OCI-LY3 (cell line): ENCODE measurements at regions not wholly inside any gene's neighbourhood (a gene's known extent, or its start where the extent isn't known, plus 50 kb on each side); places are given as distances from the start of the nearest gene placed in this dataset.

Source experiments
- H2AFZ ChIP-seq: fragments of 200-600, 300-600 bp; shearing (Covaris generic); 2 replicates; pipeline ENCODE4 v1.6.0; 2014; ENCODE audit warnings: antibody characterized with exemption, low read depth, low read length
- H3K27ac ChIP-seq: fragments of 200-600, 300-600 bp; sonication (generic); 2 replicates; pipeline ENCODE4 v1.5.1; 2014; ENCODE audit warnings: mild to moderate bottlenecking, low read length, moderate library complexity, mixed read lengths
- H3K27me3 ChIP-seq: fragments of 200-600, 300-600 bp; sonication (generic); 2 replicates; pipeline ENCODE4 v1.6.1; 2014; ENCODE audit warnings: low read depth, low read length, mixed read lengths
- H3K36me3 ChIP-seq: fragments of 200-600, 300-600 bp; sonication (generic); replicated peaks from 2 replicates; pipeline ENCODE3; 2014; ENCODE audit warnings: low read depth, low read length, mixed read lengths
- H3K4me1 ChIP-seq: fragments of 300-600, 200-600 bp; sonication (generic); 2 replicates; pipeline ENCODE4 v1.6.1; 2014; ENCODE audit warnings: low read length, mixed read lengths
- H3K4me2 ChIP-seq: fragments of 200-600, 300-600 bp; sonication (generic); 2 replicates; pipeline ENCODE4 v1.6.1; 2014; ENCODE audit warnings: low read length, mixed read lengths
- H3K4me3 ChIP-seq: fragments of 300-600, 200-600 bp; sonication (generic); 2 replicates; pipeline ENCODE4 v1.5.1; 2014; ENCODE audit warnings: antibody characterized with exemption, mild to moderate bottlenecking, low read length, moderate library complexity
- H3K79me2 ChIP-seq: fragments of 300-600, 200-600 bp; shearing (Covaris generic); 2 replicates; pipeline ENCODE4 v1.6.1; 2014; ENCODE audit warnings: mild to moderate bottlenecking, low read length, mixed read lengths
- H3K9ac ChIP-seq: fragments of 300-600, 200-600 bp; shearing (Covaris generic); 2 replicates; pipeline ENCODE4 v1.6.0; 2014; ENCODE audit warnings: mild to moderate bottlenecking, low read length, moderate library complexity
- H3K9me3 ChIP-seq: fragments of 200-600, 300-600 bp; shearing (Covaris generic); 2 replicates; pipeline ENCODE4 v1.6.1; 2014; ENCODE audit warnings: low read length, mixed read lengths; ENCODE audit not compliant: insufficient read depth
- H4K20me1 ChIP-seq: fragments of 200-600, 300-600 bp; sonication (generic); 2 replicates; pipeline ENCODE4 v1.6.1; 2016; ENCODE audit warnings: low read length, mixed read lengths; ENCODE audit not compliant: insufficient read depth
- EZH2phosphoT487 ChIP-seq: fragments of 200-600 bp; shearing (Covaris generic); IDR thresholded peaks from 2 replicates; pipeline ENCODE4 v1.6.1; 2018; ENCODE audit warnings: antibody characterized with exemption, mixed run types, low read depth
- TF ChIP-seq, protein P1 (sequence below): fragments of 200-600, 300-600 bp; sonication (generic); IDR thresholded peaks from 2 replicates; pipeline ENCODE4 v1.5.1; 2014; ENCODE audit warnings: antibody characterized with exemption, low read length, low read depth

DNA sequence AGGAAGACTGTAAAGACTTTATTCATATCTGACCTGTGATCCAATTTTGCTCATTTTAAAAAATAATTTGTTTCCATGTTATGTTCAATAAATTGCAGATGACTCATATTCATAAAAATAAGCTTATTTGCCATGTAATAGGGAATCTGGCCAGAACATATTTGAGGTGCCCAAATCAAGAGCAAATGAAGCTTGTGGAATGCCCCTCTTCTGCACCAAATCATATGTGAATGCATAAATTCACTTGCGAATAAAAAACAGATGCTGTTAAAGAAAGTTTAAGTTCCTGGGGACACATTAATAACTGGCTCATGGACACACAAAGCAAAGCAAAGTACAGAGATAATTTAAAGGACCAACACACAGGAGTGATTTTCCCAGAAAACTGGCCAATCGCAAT, 279.0 kb upstream of the CDH2 start:
- Histone ChIP-seq H3K27me3 (no peaks in the 10 kb centered on the region), H3K36me3 (no peaks in the 10 kb centered on the region), H3K79me2 (no peaks in the 10 kb centered on the region), H3K9me3 (no peaks in the 10 kb centered on the region), H3K9ac (no peak overlapping the region), H2AFZ (no peak overlapping the region), H3K4me3 (no peak overlapping the region), H3K4me1 (no peaks in the 10 kb centered on the region), H3K27ac (no peak overlapping the region), H3K4me2 (no peak overlapping the region), H4K20me1 (no peaks in the 10 kb centered on the region)
- no peak for TF ChIP-seq EZH2phosphoT487
- TF ChIP-seq, protein P1, sequence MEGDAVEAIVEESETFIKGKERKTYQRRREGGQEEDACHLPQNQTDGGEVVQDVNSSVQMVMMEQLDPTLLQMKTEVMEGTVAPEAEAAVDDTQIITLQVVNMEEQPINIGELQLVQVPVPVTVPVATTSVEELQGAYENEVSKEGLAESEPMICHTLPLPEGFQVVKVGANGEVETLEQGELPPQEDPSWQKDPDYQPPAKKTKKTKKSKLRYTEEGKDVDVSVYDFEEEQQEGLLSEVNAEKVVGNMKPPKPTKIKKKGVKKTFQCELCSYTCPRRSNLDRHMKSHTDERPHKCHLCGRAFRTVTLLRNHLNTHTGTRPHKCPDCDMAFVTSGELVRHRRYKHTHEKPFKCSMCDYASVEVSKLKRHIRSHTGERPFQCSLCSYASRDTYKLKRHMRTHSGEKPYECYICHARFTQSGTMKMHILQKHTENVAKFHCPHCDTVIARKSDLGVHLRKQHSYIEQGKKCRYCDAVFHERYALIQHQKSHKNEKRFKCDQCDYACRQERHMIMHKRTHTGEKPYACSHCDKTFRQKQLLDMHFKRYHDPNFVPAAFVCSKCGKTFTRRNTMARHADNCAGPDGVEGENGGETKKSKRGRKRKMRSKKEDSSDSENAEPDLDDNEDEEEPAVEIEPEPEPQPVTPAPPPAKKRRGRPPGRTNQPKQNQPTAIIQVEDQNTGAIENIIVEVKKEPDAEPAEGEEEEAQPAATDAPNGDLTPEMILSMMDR = no peak

DNA sequence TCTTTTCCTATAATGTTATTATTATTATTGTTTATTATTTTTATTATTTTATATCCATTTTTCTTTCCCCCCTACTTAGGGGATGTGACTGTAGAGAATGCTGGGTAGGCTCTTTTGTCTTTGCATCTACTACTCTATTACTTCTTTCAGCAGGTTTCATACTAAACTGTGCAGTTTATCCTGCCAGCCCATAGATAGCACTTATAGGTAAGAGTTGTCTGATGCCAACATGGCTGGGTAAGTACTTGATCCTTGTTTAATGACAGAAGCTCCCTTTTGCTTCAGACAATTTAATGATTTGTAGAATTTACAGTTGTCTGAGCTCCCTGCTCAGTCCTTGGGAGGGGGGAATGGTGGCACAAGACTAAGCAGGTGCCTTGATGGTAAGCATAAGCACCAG, 262.9 kb upstream of the CDH2 start:
- Histone ChIP-seq H4K20me1 (no peaks in the 10 kb centered on the region), H3K9ac (no peak overlapping the region), H3K36me3 (no peaks in the 10 kb centered on the region), H3K4me2 (no peak overlapping the region), H3K4me1 (peaks cover 3% of the 10 kb centered on the region; the same call in 1 of the 2 replicates), H3K9me3 (peaks cover 6% of the 10 kb centered on the region; the same call in 1 of the 2 replicates), H2AFZ (no peak overlapping the region), H3K79me2 (no peaks in the 10 kb centered on the region), H3K27ac (no peak overlapping the region), H3K27me3 (no peaks in the 10 kb centered on the region), H3K4me3 (no peak overlapping the region)
- no peak for TF ChIP-seq EZH2phosphoT487
- TF ChIP-seq, protein P1 = no peak

DNA sequence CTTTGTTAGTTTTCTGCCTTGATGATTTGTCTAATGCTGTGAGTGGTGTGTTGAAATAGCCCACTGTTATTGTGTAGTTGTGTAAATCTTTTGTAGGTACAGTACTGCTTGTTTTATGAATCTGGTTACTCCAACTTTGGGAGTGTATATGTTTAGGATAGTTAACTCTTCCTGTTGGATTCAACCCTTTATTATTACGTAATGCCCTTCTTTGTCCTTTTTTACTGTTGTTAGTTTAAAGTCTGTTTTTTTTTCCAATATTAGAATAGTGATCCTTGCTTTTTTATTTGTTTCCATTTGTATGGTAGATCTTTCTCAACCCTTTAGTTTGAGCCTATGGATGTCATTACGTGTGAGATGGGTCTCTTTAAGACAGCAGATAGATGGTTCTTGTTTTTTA, 261.5 kb upstream of the CDH2 start:
- H3K27me3 ChIP-seq = no peaks in the 10 kb centered on the region

DNA sequence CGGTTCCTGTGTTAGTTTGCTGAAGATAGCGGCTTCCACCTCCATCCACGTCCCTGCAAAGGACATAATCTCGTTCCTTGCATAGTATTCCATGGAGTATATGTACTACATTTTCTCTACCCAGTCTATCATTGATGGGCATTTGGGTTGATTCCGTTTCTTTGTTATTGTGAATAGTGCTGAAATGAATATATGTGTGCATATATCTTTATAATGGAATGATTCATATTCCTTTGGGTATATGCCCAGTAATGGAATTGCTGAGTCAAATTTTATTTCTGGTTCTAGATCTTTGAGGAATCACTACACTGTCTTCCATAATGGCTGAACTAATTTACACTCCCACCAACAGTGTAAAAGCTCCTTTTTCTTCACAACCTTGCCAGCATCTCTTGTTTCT, 255.4 kb upstream of the CDH2 start:
- no peaks in the 10 kb centered on the region for H4K20me1 ChIP-seq
- no peak overlapping the region for H3K4me3 ChIP-seq
- no peaks in the 10 kb centered on the region for H3K36me3 ChIP-seq
- no peaks in the 10 kb centered on the region for H3K4me1 ChIP-seq
- H3K27me3 ChIP-seq = no peaks in the 10 kb centered on the region
- no peak overlapping the region for H3K27ac ChIP-seq
- no peak overlapping the region for H3K9ac ChIP-seq
- H2AFZ ChIP-seq = no peak overlapping the region
- H3K4me2 ChIP-seq = no peak overlapping the region
- no peaks in the 10 kb centered on the region for H3K79me2 ChIP-seq
- no peaks in the 10 kb centered on the region for H3K9me3 ChIP-seq
- TF ChIP-seq, protein P1 = no peak
- TF ChIP-seq EZH2phosphoT487 = no peak

More for the DNA sequence above, 261.5 kb upstream of the CDH2 start:
- Histone ChIP-seq H3K27ac (no peak overlapping the region), H3K4me3 (no peak overlapping the region), H3K79me2 (no peaks in the 10 kb centered on the region), H3K36me3 (no peaks in the 10 kb centered on the region), H3K9ac (no peak overlapping the region), H2AFZ (no peak overlapping the region), H4K20me1 (no peaks in the 10 kb centered on the region), H3K9me3 (peaks cover 6% of the 10 kb centered on the region; the same call in 1 of the 2 replicates), H3K4me1 (peaks cover 3% of the 10 kb centered on the region; the same call in 1 of the 2 replicates), H3K4me2 (no peak overlapping the region)
- TF ChIP-seq EZH2phosphoT487 = no peak
- TF ChIP-seq, protein P1 = no peak
